ENCODE measurements at regions not wholly inside any gene's neighbourhood (a gene's known extent, or its start where the extent isn't known, plus 50 kb on each side); places are given as distances from the start of the nearest gene placed in this dataset.

- no peak for DNase-seq (ENCODE audit: low read depth in 2 of 2)
- no peak for TF ChIP-seq CTCF (conservative IDR thresholded peaks at IDR 0.05 in 1 of 2, IDR thresholded peaks at IDR 0.05 in 1 of 2; ENCODE audit: low read depth in 1 of 2, low read length in 2 of 2)
- TF ChIP-seq EZH2 (IDR thresholded peaks at IDR 0.05; ENCODE audit: low read length, missing control alignments): no peak
- Histone ChIP-seq H3K36me3 (ENCODE audit: control insufficient read depth, insufficient read depth, low read length) (no peaks in the 10 kb centered on the region), H3K4me3 (replicated peaks in 1 of 4; ENCODE audit: control extremely low read depth in 1 of 4, insufficient read depth in 1 of 4, low read depth in 3 of 4, low read length in 4 of 4) (no peak overlapping the region), H3K9me3 (ENCODE audit: control insufficient read depth, insufficient read depth, low read depth, low read length) (no peaks in the 10 kb centered on the region), H3K27me3 (ENCODE audit: control insufficient read depth, insufficient read depth, low read length) (no peaks in the 10 kb centered on the region), H3K4me2 (ENCODE audit: extremely low read depth, insufficient read depth, low read length) (no peak overlapping the region), H3K79me2 (ENCODE audit: control insufficient read depth, insufficient read depth, low read length) (no peaks in the 10 kb centered on the region), H3K27ac (ENCODE audit: insufficient read depth, low read length) (no peak overlapping the region), H3K9ac (ENCODE audit: insufficient read depth, low read length) (no peak overlapping the region), H3K4me1 (ENCODE audit: control insufficient read depth, extremely low read depth, insufficient read depth, low read length) (no peaks in the 10 kb centered on the region), H2AFZ (ENCODE audit: low read length) (no peak overlapping the region), H4K20me1 (ENCODE audit: control insufficient read depth, extremely low read depth, insufficient read depth, low read length) (no peaks in the 10 kb centered on the region)
These were observed 407.6 kb downstream of the CTTN start for GRCh38 chr11:70805971-70806370.

GRCh38 chr11:70806461-70807194, 408.3 kb downstream of the CTTN start:
- Histone ChIP-seq H3K4me3 (replicated peaks in 1 of 4; ENCODE audit: control extremely low read depth in 1 of 4, insufficient read depth in 1 of 4, low read depth in 3 of 4, low read length in 4 of 4) (no peak overlapping the region), H3K27me3 (ENCODE audit: control insufficient read depth, insufficient read depth, low read length) (no peaks in the 10 kb centered on the region), H3K79me2 (ENCODE audit: control insufficient read depth, insufficient read depth, low read length) (no peaks in the 10 kb centered on the region), H3K4me2 (ENCODE audit: extremely low read depth, insufficient read depth, low read length) (no peak overlapping the region), H3K9ac (ENCODE audit: insufficient read depth, low read length) (no peak overlapping the region), H3K9me3 (ENCODE audit: control insufficient read depth, insufficient read depth, low read depth, low read length) (no peaks in the 10 kb centered on the region), H2AFZ (ENCODE audit: low read length) (no peak overlapping the region), H3K4me1 (ENCODE audit: control insufficient read depth, extremely low read depth, insufficient read depth, low read length) (no peaks in the 10 kb centered on the region), H4K20me1 (ENCODE audit: control insufficient read depth, extremely low read depth, insufficient read depth, low read length) (no peaks in the 10 kb centered on the region), H3K36me3 (ENCODE audit: control insufficient read depth, insufficient read depth, low read length) (no peaks in the 10 kb centered on the region), H3K27ac (ENCODE audit: insufficient read depth, low read length) (no peak overlapping the region)
- TF ChIP-seq EZH2 (IDR thresholded peaks at IDR 0.05; ENCODE audit: low read length, missing control alignments) (no peak), CTCF (conservative IDR thresholded peaks at IDR 0.05 in 1 of 2, IDR thresholded peaks at IDR 0.05 in 1 of 2; ENCODE audit: low read depth in 1 of 2, low read length in 2 of 2) (no peak)
- DNase-seq (ENCODE audit: low read depth in 2 of 2): no peak

GRCh38 chr11:70807195-70807543, 408.8 kb downstream of the CTTN start:
- Histone ChIP-seq H3K4me3 (replicated peaks in 1 of 4; ENCODE audit: control extremely low read depth in 1 of 4, insufficient read depth in 1 of 4, low read depth in 3 of 4, low read length in 4 of 4) (no peak overlapping the region), H3K4me2 (ENCODE audit: extremely low read depth, insufficient read depth, low read length) (no peak overlapping the region), H4K20me1 (ENCODE audit: control insufficient read depth, extremely low read depth, insufficient read depth, low read length) (no peaks in the 10 kb centered on the region), H3K36me3 (ENCODE audit: control insufficient read depth, insufficient read depth, low read length) (no peaks in the 10 kb centered on the region), H3K9ac (ENCODE audit: insufficient read depth, low read length) (no peak overlapping the region), H3K9me3 (ENCODE audit: control insufficient read depth, insufficient read depth, low read depth, low read length) (no peaks in the 10 kb centered on the region), H3K27me3 (ENCODE audit: control insufficient read depth, insufficient read depth, low read length) (no peaks in the 10 kb centered on the region), H3K27ac (ENCODE audit: insufficient read depth, low read length) (no peak overlapping the region), H3K79me2 (ENCODE audit: control insufficient read depth, insufficient read depth, low read length) (no peaks in the 10 kb centered on the region), H3K4me1 (ENCODE audit: control insufficient read depth, extremely low read depth, insufficient read depth, low read length) (no peaks in the 10 kb centered on the region), H2AFZ (ENCODE audit: low read length) (no peak overlapping the region)
- TF ChIP-seq EZH2 (IDR thresholded peaks at IDR 0.05; ENCODE audit: low read length, missing control alignments) (no peak), CTCF (conservative IDR thresholded peaks at IDR 0.05 in 1 of 2, IDR thresholded peaks at IDR 0.05 in 1 of 2; ENCODE audit: low read depth in 1 of 2, low read length in 2 of 2) (no peak)
- no peak for DNase-seq (ENCODE audit: low read depth in 2 of 2)
